ENCODE measurements at regions not wholly inside any gene's neighbourhood (a gene's known extent, or its start where the extent isn't known, plus 50 kb on each side); places are given as distances from the start of the nearest gene placed in this dataset.
"Not testable (repeated sequence)": the region's sequence is repeated elsewhere in the genome, so short reads cannot be mapped to it uniquely, and the experiment has no call there.

GRCh38 chr5:23112237-23112636 is 259.1 kb upstream of the CDH12 start:
- TF ChIP-seq CTCF (IDR thresholded peaks at IDR 0.05; ENCODE audit: low read depth, low read length): no peak
- POLR2A ChIA-PET: no interaction called here
- no peak overlapping the region for H3K4me3 ChIP-seq (ENCODE audit: low read depth, low read length)
- H3K9me3 ChIP-seq (ENCODE audit: control insufficient read depth, insufficient read depth, low read length): no peaks in the 10 kb centered on the region
- CTCF ChIA-PET: no interaction called here
- no peak for DNase-seq (ENCODE audit: low read depth, low spot score)
- no peaks in the 10 kb centered on the region for H3K27me3 ChIP-seq (ENCODE audit: control insufficient read depth, insufficient read depth, low read length)
- H3K27ac ChIP-seq (ENCODE audit: low read depth, low read length): no peak overlapping the region

- H3K27me3 ChIP-seq (ENCODE audit: control insufficient read depth, insufficient read depth, low read length): no peaks in the 10 kb centered on the region
- peaks cover 6% of the 10 kb centered on the region for H3K9me3 ChIP-seq (ENCODE audit: control insufficient read depth, insufficient read depth, low read length)
- ChIA-PET POLR2A (no interaction called here), CTCF (no interaction called here)
- DNase-seq (ENCODE audit: low read depth, low spot score): no peak
- TF ChIP-seq CTCF (IDR thresholded peaks at IDR 0.05; ENCODE audit: low read depth, low read length): no peak
- no peak overlapping the region for H3K27ac ChIP-seq (ENCODE audit: low read depth, low read length)
- no peak overlapping the region for H3K4me3 ChIP-seq (ENCODE audit: low read depth, low read length)
Observed at GRCh38 chr5:23105021-23105420, 251.9 kb upstream of the CDH12 start.

- no peak for TF ChIP-seq CTCF (IDR thresholded peaks at IDR 0.05; ENCODE audit: low read depth, low read length)
- CTCF ChIA-PET: no interaction called here
- no peak overlapping the region for H3K27ac ChIP-seq (ENCODE audit: low read depth, low read length)
Observed at GRCh38 chr5:23103566-23103965, 250.4 kb upstream of the CDH12 start.

GRCh38 chr5:23095418-23095817 is 242.3 kb upstream of the CDH12 start:
- H3K27ac ChIP-seq (ENCODE audit: low read depth, low read length); CTCF ChIA-PET; H3K4me3 ChIP-seq (ENCODE audit: low read depth, low read length); POLR2A ChIA-PET; H3K27me3 ChIP-seq (ENCODE audit: control insufficient read depth, insufficient read depth, low read length); DNase-seq (ENCODE audit: low read depth, low spot score); H3K9me3 ChIP-seq (ENCODE audit: control insufficient read depth, insufficient read depth, low read length): not testable (repeated sequence)

More at GRCh38 chr5:23103566-23103965, 250.4 kb upstream of the CDH12 start:
- DNase-seq (ENCODE audit: low read depth, low spot score): no peak
- H3K27me3 ChIP-seq (ENCODE audit: control insufficient read depth, insufficient read depth, low read length): no peaks in the 10 kb centered on the region
- peaks cover 6% of the 10 kb centered on the region for H3K9me3 ChIP-seq (ENCODE audit: control insufficient read depth, insufficient read depth, low read length)
- H3K4me3 ChIP-seq (ENCODE audit: low read depth, low read length): no peak overlapping the region
- POLR2A ChIA-PET: no interaction called here

GRCh38 chr5:23089286-23089685 is 236.1 kb upstream of the CDH12 start:
- POLR2A ChIA-PET: no interaction called here
- DNase-seq (ENCODE audit: low read depth, low spot score): no peak

More at GRCh38 chr5:23089286-23089685, 236.1 kb upstream of the CDH12 start:
- no peaks in the 10 kb centered on the region; the same call in 1 of the 2 replicates for H3K9me3 ChIP-seq (ENCODE audit: control insufficient read depth, insufficient read depth, low read length)
- H3K27me3 ChIP-seq (ENCODE audit: control insufficient read depth, insufficient read depth, low read length): no peaks in the 10 kb centered on the region
- H3K4me3 ChIP-seq (ENCODE audit: low read depth, low read length): no peak overlapping the region
- no peak overlapping the region for H3K27ac ChIP-seq (ENCODE audit: low read depth, low read length)
- CTCF ChIA-PET: no interaction called here
- TF ChIP-seq CTCF (IDR thresholded peaks at IDR 0.05; ENCODE audit: low read depth, low read length): no peak
